ENCODE measurements at regions not wholly inside any gene's neighbourhood (a gene's known extent, or its start where the extent isn't known, plus 50 kb on each side); places are given as distances from the start of the nearest gene placed in this dataset.

DNA sequence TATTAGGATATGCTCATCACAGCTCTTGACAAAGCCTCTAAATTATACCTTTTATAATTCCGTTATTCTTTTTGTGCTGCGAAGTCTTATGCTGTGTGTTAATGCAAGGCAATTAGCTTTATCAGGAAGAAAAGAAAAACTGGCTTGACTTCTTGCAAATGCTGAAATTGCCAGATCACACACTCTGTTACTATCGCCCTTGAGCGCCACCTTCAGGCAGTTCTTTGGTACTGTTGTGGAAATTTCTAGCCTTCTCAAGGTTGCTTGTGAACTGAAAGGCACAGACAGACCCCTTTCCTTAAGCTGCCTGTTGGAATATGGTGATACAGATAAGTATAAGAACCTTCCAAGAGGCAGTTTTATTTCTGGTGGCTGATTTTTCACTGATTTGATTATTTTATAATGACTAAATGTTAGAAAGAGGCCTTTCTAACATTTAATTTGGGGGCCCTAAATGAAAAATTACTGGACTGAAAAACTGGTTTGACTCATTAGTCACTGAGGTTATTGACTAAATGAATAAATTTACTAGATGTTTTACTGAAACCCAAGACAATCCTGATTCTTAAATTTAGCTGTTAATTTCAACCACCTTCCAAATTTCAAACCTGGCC is 126.2 kb upstream of the RASGRP1 start:
- Histone ChIP-seq H3K4me1 (ENCODE audit: low read length) (peaks cover 9% of the 10 kb centered on the region), H3K9ac (ENCODE audit: low read length) (no peak overlapping the region)

GRCh38 chr15:38691377-38691776 is 126.8 kb upstream of the RASGRP1 start:
- Histone ChIP-seq H3K9me2 (replicated peaks; ENCODE audit: insufficient read depth, low read length) (no peaks in the 10 kb centered on the region), H4K20me1 (ENCODE audit: insufficient read depth, low read length) (no peaks in the 10 kb centered on the region), H3K9ac (ENCODE audit: low read length) (no peak overlapping the region), H3K4me3 (ENCODE audit: low read length) (no peak overlapping the region), H3K27me3 (replicated peaks; ENCODE audit: insufficient read depth, low read length) (no peaks in the 10 kb centered on the region), H3K36me3 (replicated peaks; ENCODE audit: insufficient read depth, low read length) (no peaks in the 10 kb centered on the region), H3K79me2 (ENCODE audit: low read length) (no peaks in the 10 kb centered on the region), H3K4me1 (ENCODE audit: low read length) (peaks cover 13% of the 10 kb centered on the region), H3F3A (ENCODE audit: insufficient read depth, low read length) (peaks cover 9% of the 10 kb centered on the region), H3K27ac (ENCODE audit: low read length) (no peak overlapping the region), H3K4me2 (ENCODE audit: low read depth, low read length) (no peak overlapping the region), H3K9me3 (replicated peaks; ENCODE audit: insufficient read depth, low read length) (no peaks in the 10 kb centered on the region), H2AFZ (ENCODE audit: low read length) (no peak overlapping the region)
- TF ChIP-seq EZH2 (optimal IDR thresholded peaks at IDR 0.05; ENCODE audit: low read depth, low read length): no peak
- TF ChIP-seq, protein P1, sequence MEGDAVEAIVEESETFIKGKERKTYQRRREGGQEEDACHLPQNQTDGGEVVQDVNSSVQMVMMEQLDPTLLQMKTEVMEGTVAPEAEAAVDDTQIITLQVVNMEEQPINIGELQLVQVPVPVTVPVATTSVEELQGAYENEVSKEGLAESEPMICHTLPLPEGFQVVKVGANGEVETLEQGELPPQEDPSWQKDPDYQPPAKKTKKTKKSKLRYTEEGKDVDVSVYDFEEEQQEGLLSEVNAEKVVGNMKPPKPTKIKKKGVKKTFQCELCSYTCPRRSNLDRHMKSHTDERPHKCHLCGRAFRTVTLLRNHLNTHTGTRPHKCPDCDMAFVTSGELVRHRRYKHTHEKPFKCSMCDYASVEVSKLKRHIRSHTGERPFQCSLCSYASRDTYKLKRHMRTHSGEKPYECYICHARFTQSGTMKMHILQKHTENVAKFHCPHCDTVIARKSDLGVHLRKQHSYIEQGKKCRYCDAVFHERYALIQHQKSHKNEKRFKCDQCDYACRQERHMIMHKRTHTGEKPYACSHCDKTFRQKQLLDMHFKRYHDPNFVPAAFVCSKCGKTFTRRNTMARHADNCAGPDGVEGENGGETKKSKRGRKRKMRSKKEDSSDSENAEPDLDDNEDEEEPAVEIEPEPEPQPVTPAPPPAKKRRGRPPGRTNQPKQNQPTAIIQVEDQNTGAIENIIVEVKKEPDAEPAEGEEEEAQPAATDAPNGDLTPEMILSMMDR (IDR thresholded peaks at IDR 0.05; ENCODE audit: low read length): no peak
- TF ChIP-seq EZH2phosphoT487 (IDR thresholded peaks at IDR 0.05; ENCODE audit: low read length): no peak
- no peak for DNase-seq

More for the DNA sequence above, 126.2 kb upstream of the RASGRP1 start:
- Histone ChIP-seq H3K27ac (ENCODE audit: low read length) (no peak overlapping the region), H3K79me2 (ENCODE audit: low read length) (no peaks in the 10 kb centered on the region), H3K9me3 (replicated peaks; ENCODE audit: insufficient read depth, low read length) (no peaks in the 10 kb centered on the region), H2AFZ (ENCODE audit: low read length) (no peak overlapping the region), H3K4me3 (ENCODE audit: low read length) (no peak overlapping the region), H3K9me2 (replicated peaks; ENCODE audit: insufficient read depth, low read length) (no peaks in the 10 kb centered on the region), H3K4me2 (ENCODE audit: low read depth, low read length) (no peak overlapping the region), H3F3A (ENCODE audit: insufficient read depth, low read length) (peaks cover 3% of the 10 kb centered on the region), H4K20me1 (ENCODE audit: insufficient read depth, low read length) (no peaks in the 10 kb centered on the region), H3K27me3 (replicated peaks; ENCODE audit: insufficient read depth, low read length) (no peaks in the 10 kb centered on the region), H3K36me3 (replicated peaks; ENCODE audit: insufficient read depth, low read length) (no peaks in the 10 kb centered on the region)
- no peak for TF ChIP-seq EZH2phosphoT487 (IDR thresholded peaks at IDR 0.05; ENCODE audit: low read length)
- TF ChIP-seq EZH2 (optimal IDR thresholded peaks at IDR 0.05; ENCODE audit: low read depth, low read length): no peak
- TF ChIP-seq, protein P1 (IDR thresholded peaks at IDR 0.05; ENCODE audit: low read length): peak; percentile 88
- DNase-seq: peak; percentile 80

- TF ChIP-seq EZH2 (optimal IDR thresholded peaks at IDR 0.05; ENCODE audit: low read depth, low read length) (no peak), EZH2phosphoT487 (IDR thresholded peaks at IDR 0.05; ENCODE audit: low read length) (no peak)
- TF ChIP-seq, protein P1 (IDR thresholded peaks at IDR 0.05; ENCODE audit: low read length): no peak
- Histone ChIP-seq H3K27me3 (replicated peaks; ENCODE audit: insufficient read depth, low read length) (no peaks in the 10 kb centered on the region), H3K36me3 (replicated peaks; ENCODE audit: insufficient read depth, low read length) (no peaks in the 10 kb centered on the region), H3K79me2 (ENCODE audit: low read length) (no peaks in the 10 kb centered on the region), H3K4me2 (ENCODE audit: low read depth, low read length) (no peak overlapping the region), H3K9me3 (replicated peaks; ENCODE audit: insufficient read depth, low read length) (no peaks in the 10 kb centered on the region), H3K4me1 (ENCODE audit: low read length) (peaks cover 21% of the 10 kb centered on the region), H3K27ac (ENCODE audit: low read length) (no peak overlapping the region), H3F3A (ENCODE audit: insufficient read depth, low read length) (peaks cover 10% of the 10 kb centered on the region), H3K9ac (ENCODE audit: low read length) (no peak overlapping the region), H2AFZ (ENCODE audit: low read length) (no peak overlapping the region), H3K9me2 (replicated peaks; ENCODE audit: insufficient read depth, low read length) (no peaks in the 10 kb centered on the region), H4K20me1 (ENCODE audit: insufficient read depth, low read length) (no peaks in the 10 kb centered on the region), H3K4me3 (ENCODE audit: low read length) (no peak overlapping the region)
- DNase-seq: no peak
Measured at GRCh38 chr15:38691965-38692788, 127.6 kb upstream of the RASGRP1 start.

Data from MM.1S (cell line).